Limb (tissue), 2 donors: ENCODE measurements at regions not wholly inside any gene's neighbourhood (a gene's known extent, or its start where the extent isn't known, plus 50 kb on each side); places are given as distances from the start of the nearest gene placed in this dataset.

Source experiments
- DNase-seq, 2 donors: peaks; one replicate each; pipeline ENCODE4 v3.0.0-alpha.2; 2016; ENCODE audit errors: extremely low spot score in 2 of 2

- DNase-seq: no peak
These were observed 54.9 kb upstream of the TSPAN2 start for GRCh38 chr1:115144176-115144575.

GRCh38 chr1:115142616-115143015 is 53.3 kb upstream of the TSPAN2 start:
- DNase-seq: no peak

- DNase-seq: no peak
These were observed 51.8 kb upstream of the TSPAN2 start for GRCh38 chr1:115141145-115141454.

GRCh38 chr1:115140442-115141144 is 51.3 kb upstream of the TSPAN2 start:
- no peak for DNase-seq

- no peak for DNase-seq
These were observed 50.1 kb upstream of the TSPAN2 start for GRCh38 chr1:115139381-115139780.
